GM12892 (cell line): ENCODE measurements at regions not wholly inside any gene's neighbourhood (a gene's known extent, or its start where the extent isn't known, plus 50 kb on each side); places are given as distances from the start of the nearest gene placed in this dataset.

Experiments used
- POLR2A ChIP-seq: IDR thresholded peaks from 2 replicates; pipeline ENCODE4 v1.6.1; 2011; ENCODE audit warnings: low read depth, low read length, control low read depth
- POLR2AphosphoS5 ChIP-seq: IDR thresholded peaks from 2 replicates; pipeline ENCODE4 v1.6.1; 2011; ENCODE audit warnings: low read depth, low read length, control low read depth
- TAF1 ChIP-seq: IDR thresholded peaks from 2 replicates; pipeline ENCODE4 v1.6.1; 2011; ENCODE audit warnings: low read depth, mild to moderate bottlenecking, control low read depth, low read length, borderline replicate concordance

DNA sequence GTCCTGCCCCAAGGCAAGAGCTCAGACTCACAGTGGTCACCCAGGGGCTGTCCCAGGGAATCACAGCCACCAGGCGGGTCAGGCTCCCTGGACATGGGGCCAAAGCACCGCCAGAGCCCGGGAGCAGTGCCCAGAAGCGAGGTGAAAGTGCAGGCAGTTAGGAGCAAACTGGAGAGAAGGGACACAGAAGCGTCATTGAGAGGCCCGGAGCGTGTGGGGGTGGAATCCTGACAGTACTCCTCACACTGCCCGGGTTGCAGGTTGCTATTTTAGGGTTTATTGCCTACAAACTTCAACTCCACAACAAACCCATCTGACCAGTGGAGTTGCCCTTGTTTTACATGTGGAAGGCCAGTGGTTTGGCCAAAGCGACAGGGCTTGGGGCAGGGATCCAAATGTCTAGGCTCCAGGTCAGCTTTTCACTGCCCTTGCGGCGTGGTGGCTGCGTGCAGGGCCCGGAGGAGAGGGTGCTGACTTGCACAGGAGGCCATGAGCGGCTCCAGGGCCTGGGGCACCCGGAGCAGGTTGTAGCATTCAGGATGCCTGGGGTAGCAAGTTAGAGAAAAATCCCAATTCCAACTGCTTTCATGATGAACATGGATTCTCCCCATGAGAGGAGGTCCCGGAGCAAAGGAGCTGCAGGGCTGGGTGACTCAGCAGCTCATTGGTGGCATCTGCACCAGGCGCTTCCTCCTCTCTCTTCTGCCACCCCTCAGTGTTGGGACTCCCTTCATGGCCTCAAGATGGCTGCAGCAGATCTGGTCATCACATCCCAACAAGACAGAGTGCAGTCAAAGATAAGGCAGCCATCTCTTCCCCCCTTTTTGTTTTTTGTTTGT, 112.3 kb upstream of the NCOR2 start:
- TF ChIP-seq TAF1 (no peak), POLR2A (no peak), POLR2AphosphoS5 (no peak)
